HL-60 (cell line): ENCODE measurements at regions not wholly inside any gene's neighbourhood (a gene's known extent, or its start where the extent isn't known, plus 50 kb on each side); places are given as distances from the start of the nearest gene placed in this dataset.

Source experiments
- POLR2AphosphoS5 ChIP-seq: IDR thresholded peaks from 2 replicates; pipeline ENCODE4 v1.6.1; 2012; ENCODE audit warnings: low read depth
- TF ChIP-seq, protein P1 (sequence below): IDR thresholded peaks from one replicate; pipeline ENCODE4 v1.5.1; 2011; ENCODE audit warnings: low read length, control low read depth, inconsistent platforms; ENCODE audit not compliant: insufficient read depth

- TF ChIP-seq, protein P1, sequence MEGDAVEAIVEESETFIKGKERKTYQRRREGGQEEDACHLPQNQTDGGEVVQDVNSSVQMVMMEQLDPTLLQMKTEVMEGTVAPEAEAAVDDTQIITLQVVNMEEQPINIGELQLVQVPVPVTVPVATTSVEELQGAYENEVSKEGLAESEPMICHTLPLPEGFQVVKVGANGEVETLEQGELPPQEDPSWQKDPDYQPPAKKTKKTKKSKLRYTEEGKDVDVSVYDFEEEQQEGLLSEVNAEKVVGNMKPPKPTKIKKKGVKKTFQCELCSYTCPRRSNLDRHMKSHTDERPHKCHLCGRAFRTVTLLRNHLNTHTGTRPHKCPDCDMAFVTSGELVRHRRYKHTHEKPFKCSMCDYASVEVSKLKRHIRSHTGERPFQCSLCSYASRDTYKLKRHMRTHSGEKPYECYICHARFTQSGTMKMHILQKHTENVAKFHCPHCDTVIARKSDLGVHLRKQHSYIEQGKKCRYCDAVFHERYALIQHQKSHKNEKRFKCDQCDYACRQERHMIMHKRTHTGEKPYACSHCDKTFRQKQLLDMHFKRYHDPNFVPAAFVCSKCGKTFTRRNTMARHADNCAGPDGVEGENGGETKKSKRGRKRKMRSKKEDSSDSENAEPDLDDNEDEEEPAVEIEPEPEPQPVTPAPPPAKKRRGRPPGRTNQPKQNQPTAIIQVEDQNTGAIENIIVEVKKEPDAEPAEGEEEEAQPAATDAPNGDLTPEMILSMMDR: no peak
- no peak for TF ChIP-seq POLR2AphosphoS5
Measured at GRCh38 chr10:18976696-18977251, 71.8 kb upstream of the MALRD1 start.
